ENCODE measurements at regions not wholly inside any gene's neighbourhood (a gene's known extent, or its start where the extent isn't known, plus 50 kb on each side); places are given as distances from the start of the nearest gene placed in this dataset.

GRCh38 chr20:58127701-58128111, 100.7 kb downstream of the ANKRD60 start:
- DNase-seq, result peak; percentile 10
- no peak overlapping the region for H3K23ac ChIP-seq (ENCODE audit: insufficient read length, low read depth, low read length)
- H3K4me1 Mint-ChIP-seq, result peaks cover 22 to 27% of the 10 kb centered on the region in 2 experiments
- H2BK12ac ChIP-seq (ENCODE audit: insufficient read length, low read depth, low read length), result no peak overlapping the region
- H4K91ac ChIP-seq (ENCODE audit: insufficient read length, low read depth, low read length), result no peak overlapping the region
- no peak overlapping the region for H2BK120ac ChIP-seq (ENCODE audit: low read depth, low read length, poor library complexity, severe bottlenecking)
- whole genome bisulfite sequencing (ENCODE audit: extremely low coverage, insufficient read length, low lambda C conversion rate), result no CpG with 5 or more reads among the region's 6 CpGs
- no peak overlapping the region for H3K14ac ChIP-seq (ENCODE audit: insufficient read depth, low read length)
- H3K9me3 ChIP-seq (ENCODE audit: control insufficient read depth, low read depth, low read length), result no peaks in the 10 kb centered on the region
- H3K79me2 ChIP-seq (ENCODE audit: insufficient read depth, low read length), result no peaks in the 10 kb centered on the region
- H3K27ac Mint-ChIP-seq, result no peak overlapping the region
- TF ChIP-seq CTCF (conservative IDR thresholded peaks at IDR 0.05), result no peak
- H3K4me1 ChIP-seq (ENCODE audit: insufficient read depth, low read length), result no peaks in the 10 kb centered on the region; the same call in 1 of the 2 replicates
- H3K18ac ChIP-seq (ENCODE audit: insufficient read length, low read depth, low read length), result no peak overlapping the region
- H3K9ac ChIP-seq (ENCODE audit: extremely low read depth, insufficient read length, low read length), result no peak overlapping the region
- no peak overlapping the region for H3K4ac ChIP-seq (ENCODE audit: low read depth, low read length)
- H3K4me3 Mint-ChIP-seq, result no peak overlapping the region
- no peaks in the 10 kb centered on the region for H3K23me2 ChIP-seq (ENCODE audit: insufficient read length, low read depth, low read length, poor library complexity, severe bottlenecking)
- H3K36me3 Mint-ChIP-seq (ENCODE audit: insufficient read depth in 1 of 3, low read depth in 3 of 3), result no peaks in the 10 kb centered on the region; a peak in 2 of 7 replicates
- H3K9me3 Mint-ChIP-seq, result peaks cover 11% of the 10 kb centered on the region in 2 experiments
- no peak overlapping the region for H2BK15ac ChIP-seq (ENCODE audit: low read depth, low read length)
- no peak overlapping the region for H2BK20ac ChIP-seq (ENCODE audit: low read depth, low read length, poor library complexity, severe bottlenecking)
- H2AFZ ChIP-seq (ENCODE audit: low read length), result no peak overlapping the region
- no peak overlapping the region for H3K4me2 ChIP-seq (ENCODE audit: insufficient read depth, insufficient read length, low read length)
- no peak overlapping the region for H3K56ac ChIP-seq (ENCODE audit: insufficient read length, low read depth, low read length)
- no peaks in the 10 kb centered on the region for H3K27me3 ChIP-seq (ENCODE audit: insufficient read depth, low read length)
- no peak overlapping the region for H3T11ph ChIP-seq (ENCODE audit: low read length)
- H3K27ac ChIP-seq (ENCODE audit: insufficient read length, low read depth, low read length), result no peak overlapping the region
- no peak overlapping the region for H2BK5ac ChIP-seq (ENCODE audit: insufficient read length, low read length)
- H3K27me3 Mint-ChIP-seq (ENCODE audit: low read depth), result no peaks in the 10 kb centered on the region; the same call in 1 of the 2 replicates
- H4K5ac ChIP-seq (ENCODE audit: insufficient read length, low read depth, low read length), result no peak overlapping the region
- no peaks in the 10 kb centered on the region for H4K20me1 ChIP-seq (ENCODE audit: control insufficient read depth, insufficient read depth, insufficient read length)
- H3K79me1 ChIP-seq (ENCODE audit: insufficient read depth, low read depth, low read length, poor library complexity, severe bottlenecking), result no peaks in the 10 kb centered on the region
- H4K8ac ChIP-seq (replicated peaks; ENCODE audit: insufficient read length, low read depth, low read length), result no peak overlapping the region
- no peak overlapping the region for H2AK5ac ChIP-seq (ENCODE audit: insufficient read length, low read length)
